ENCODE measurements at regions not wholly inside any gene's neighbourhood (a gene's known extent, or its start where the extent isn't known, plus 50 kb on each side); places are given as distances from the start of the nearest gene placed in this dataset.

DNA sequence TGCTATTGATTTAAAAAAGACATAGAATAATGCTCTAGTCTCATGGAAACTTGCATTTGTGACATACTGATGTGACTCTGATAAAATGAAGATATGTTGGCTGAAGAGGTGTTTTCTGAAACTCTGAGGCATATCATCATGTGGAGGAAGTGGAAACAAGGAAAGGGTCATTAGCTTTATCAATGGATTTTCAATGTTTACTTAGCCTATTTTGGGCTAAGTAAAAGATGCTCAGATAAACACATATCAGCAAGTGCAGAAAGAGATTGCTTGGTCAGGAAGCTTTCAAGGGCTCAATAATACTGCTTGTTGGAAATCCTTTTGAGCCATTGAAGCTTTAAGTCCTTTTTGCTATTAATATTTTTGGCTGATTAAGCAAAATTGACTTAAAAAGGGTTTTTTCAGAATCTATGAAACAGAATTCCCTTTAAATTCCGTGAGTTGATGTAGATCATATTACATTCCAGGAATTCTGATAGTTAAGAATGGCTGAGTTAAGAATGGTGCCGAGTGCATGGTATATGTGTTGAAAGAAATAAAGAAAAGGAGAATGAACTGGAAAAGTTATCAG lies 952.8 kb upstream of the SPRY2 start:
- no peak overlapping the region for H3K27ac ChIP-seq
- TF ChIP-seq, protein P1, sequence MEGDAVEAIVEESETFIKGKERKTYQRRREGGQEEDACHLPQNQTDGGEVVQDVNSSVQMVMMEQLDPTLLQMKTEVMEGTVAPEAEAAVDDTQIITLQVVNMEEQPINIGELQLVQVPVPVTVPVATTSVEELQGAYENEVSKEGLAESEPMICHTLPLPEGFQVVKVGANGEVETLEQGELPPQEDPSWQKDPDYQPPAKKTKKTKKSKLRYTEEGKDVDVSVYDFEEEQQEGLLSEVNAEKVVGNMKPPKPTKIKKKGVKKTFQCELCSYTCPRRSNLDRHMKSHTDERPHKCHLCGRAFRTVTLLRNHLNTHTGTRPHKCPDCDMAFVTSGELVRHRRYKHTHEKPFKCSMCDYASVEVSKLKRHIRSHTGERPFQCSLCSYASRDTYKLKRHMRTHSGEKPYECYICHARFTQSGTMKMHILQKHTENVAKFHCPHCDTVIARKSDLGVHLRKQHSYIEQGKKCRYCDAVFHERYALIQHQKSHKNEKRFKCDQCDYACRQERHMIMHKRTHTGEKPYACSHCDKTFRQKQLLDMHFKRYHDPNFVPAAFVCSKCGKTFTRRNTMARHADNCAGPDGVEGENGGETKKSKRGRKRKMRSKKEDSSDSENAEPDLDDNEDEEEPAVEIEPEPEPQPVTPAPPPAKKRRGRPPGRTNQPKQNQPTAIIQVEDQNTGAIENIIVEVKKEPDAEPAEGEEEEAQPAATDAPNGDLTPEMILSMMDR (IDR thresholded peaks at IDR 0.05): no peak
- H3K4me1 ChIP-seq: no peaks in the 10 kb centered on the region
- H3K9me3 ChIP-seq: no peaks in the 10 kb centered on the region
- no peaks in the 10 kb centered on the region for H3K36me3 ChIP-seq (ENCODE audit: insufficient read depth in 1 of 2, low read depth in 1 of 2)
- ATAC-seq: no peak
- intact Hi-C loops (cut with DNase I): no loop called here
- H3K4me3 ChIP-seq: no peak overlapping the region
- WGBS, 3 donors: 8 to 19% (median 16%) methylated on average over 2 of the region's 2 CpGs
- H3K27me3 ChIP-seq (ENCODE audit: insufficient read depth in 3 of 3, low read length in 2 of 3): no peaks in the 10 kb centered on the region
- DNase-seq: no peak

DNA sequence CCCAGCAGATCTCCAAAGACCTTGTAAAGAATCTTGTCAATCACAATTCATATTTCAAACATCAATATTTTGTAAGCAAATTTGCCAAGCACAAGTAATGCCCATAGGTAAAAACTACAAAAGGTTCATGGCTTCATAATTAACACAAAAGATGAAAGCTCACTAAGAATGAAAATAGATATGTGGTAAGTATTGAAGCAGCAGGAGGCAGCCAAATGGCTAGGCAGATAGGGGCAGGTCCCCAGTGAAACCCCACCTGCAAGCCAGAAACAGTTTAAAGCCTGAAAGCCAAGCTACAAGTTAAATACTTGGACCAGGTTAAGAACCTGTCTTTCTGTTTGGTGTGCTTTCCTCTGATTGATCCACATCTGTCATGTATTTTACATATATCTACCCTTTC lies 942.6 kb upstream of the SPRY2 start:
- H3K9me3 ChIP-seq: no peaks in the 10 kb centered on the region
- H3K27ac ChIP-seq: no peak overlapping the region
- intact Hi-C loops (cut with DNase I): no loop called here
- ATAC-seq: no peak
- no peak overlapping the region for H3K4me3 ChIP-seq
- no peak for DNase-seq
- H3K4me1 ChIP-seq: no peaks in the 10 kb centered on the region
- no peaks in the 10 kb centered on the region for H3K27me3 ChIP-seq (ENCODE audit: insufficient read depth in 3 of 3, low read length in 2 of 3)
- TF ChIP-seq, protein P1 (IDR thresholded peaks at IDR 0.05): no peak
- no peaks in the 10 kb centered on the region for H3K36me3 ChIP-seq (ENCODE audit: insufficient read depth in 1 of 2, low read depth in 1 of 2)

DNA sequence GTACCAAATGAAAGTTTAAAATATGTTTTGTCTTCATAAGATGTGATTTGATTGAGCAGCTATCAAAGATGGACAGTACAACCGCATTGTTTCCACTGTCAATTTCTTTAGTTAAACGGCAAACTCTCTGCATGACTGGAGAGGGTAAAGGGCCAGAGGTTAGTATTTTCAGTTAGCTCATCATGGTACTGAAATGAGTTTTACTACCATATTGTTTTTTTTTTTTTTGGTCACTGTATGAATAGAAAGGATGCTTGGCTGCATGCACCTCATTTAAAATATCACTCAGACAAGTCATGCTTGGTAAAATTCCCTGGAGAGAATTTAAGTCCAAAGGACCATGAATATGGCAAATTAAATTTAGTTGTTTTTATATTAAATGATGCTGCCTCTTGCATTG lies 942.1 kb upstream of the SPRY2 start:
- 84 to 86% (median 85%) methylated on average over 2 of the region's 2 CpGs for WGBS, 3 donors
- intact Hi-C loops (cut with DNase I): no loop called here
- Histone ChIP-seq H3K4me1 (no peaks in the 10 kb centered on the region), H3K27me3 (ENCODE audit: insufficient read depth in 3 of 3, low read length in 2 of 3) (no peaks in the 10 kb centered on the region), H3K9me3 (no peaks in the 10 kb centered on the region), H3K4me3 (no peak overlapping the region), H3K27ac (no peak overlapping the region), H3K36me3 (ENCODE audit: insufficient read depth in 1 of 2, low read depth in 1 of 2) (no peaks in the 10 kb centered on the region)
- ATAC-seq (no peak), DNase-seq (no peak)
- TF ChIP-seq, protein P1 (IDR thresholded peaks at IDR 0.05): no peak

DNA sequence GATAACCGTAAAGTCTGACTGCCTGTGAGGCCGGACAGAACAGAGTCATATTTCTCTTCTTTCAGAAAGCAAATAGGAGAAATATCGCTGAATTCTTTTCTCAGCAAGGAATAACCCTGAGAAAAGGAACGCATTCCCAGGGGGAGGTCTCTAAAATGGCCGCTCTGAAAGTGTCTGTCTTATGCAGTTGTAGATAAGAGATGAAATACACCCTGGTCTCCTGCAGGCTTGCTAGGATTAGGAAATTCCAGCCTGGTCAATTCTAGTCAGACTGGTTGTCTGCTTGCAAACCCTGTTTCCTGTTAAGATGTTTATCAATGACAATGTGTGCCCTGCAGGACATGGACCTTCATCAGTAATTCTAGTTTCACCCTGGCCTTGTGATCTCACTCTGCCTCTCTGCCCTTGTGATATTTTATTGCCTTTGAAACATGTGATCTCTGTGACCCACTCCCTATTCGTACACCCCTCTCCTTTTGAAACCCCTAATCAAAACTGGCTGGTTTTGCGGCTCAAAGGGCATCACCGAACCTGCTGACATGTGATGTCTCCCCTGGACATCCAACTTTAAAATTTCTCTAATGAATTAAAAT lies 934.8 kb upstream of the SPRY2 start:
- TF ChIP-seq, protein P1 (IDR thresholded peaks at IDR 0.05): no peak
- Histone ChIP-seq H3K36me3 (ENCODE audit: insufficient read depth in 1 of 2, low read depth in 1 of 2) (no peaks in the 10 kb centered on the region), H3K27me3 (ENCODE audit: insufficient read depth in 3 of 3, low read length in 2 of 3) (no peaks in the 10 kb centered on the region), H3K9me3 (peaks cover 14% of the 10 kb centered on the region), H3K27ac (no peak overlapping the region), H3K4me1 (no peaks in the 10 kb centered on the region), H3K4me3 (no peak overlapping the region)
- WGBS, 3 donors: 79 to 83% (median 81%) methylated on average over 8 of the region's 8 CpGs
- intact Hi-C loops (cut with DNase I): no loop called here
- no peak for ATAC-seq
- DNase-seq: no peak

DNA sequence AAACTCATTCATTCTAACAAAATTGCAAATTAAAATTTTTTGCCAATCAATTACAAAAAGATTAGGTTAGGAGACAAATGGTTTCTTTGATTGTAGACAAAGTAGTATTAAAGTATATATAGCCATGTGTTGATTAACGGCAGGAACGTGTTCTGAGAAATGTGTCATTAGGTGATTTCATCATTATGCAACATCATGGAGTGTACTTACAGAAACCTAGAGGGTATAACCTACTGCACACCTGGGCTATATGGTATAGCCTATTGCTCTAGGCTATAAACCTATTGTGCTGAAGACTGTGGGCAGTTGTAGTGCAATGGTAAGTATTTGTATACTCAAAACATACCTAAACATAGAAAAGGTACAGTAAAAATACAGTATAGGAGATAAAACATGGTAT lies 906.8 kb upstream of the SPRY2 start:
- 83 to 94% (median 87%) methylated on average over 2 of the region's 2 CpGs for WGBS, 3 donors
- no peaks in the 10 kb centered on the region for H3K27me3 ChIP-seq (ENCODE audit: insufficient read depth in 3 of 3, low read length in 2 of 3)
- H3K4me3 ChIP-seq: no peak overlapping the region
- intact Hi-C loops (cut with DNase I): no loop called here
- no peak for DNase-seq
- no peak overlapping the region for H3K27ac ChIP-seq
- no peaks in the 10 kb centered on the region for H3K4me1 ChIP-seq
- no peak for ATAC-seq
- H3K9me3 ChIP-seq: no peaks in the 10 kb centered on the region
- TF ChIP-seq, protein P1 (IDR thresholded peaks at IDR 0.05): no peak
- H3K36me3 ChIP-seq (ENCODE audit: insufficient read depth in 1 of 2, low read depth in 1 of 2): no peaks in the 10 kb centered on the region
